PC-3 (cell line): ENCODE measurements at regions not wholly inside any gene's neighbourhood (a gene's known extent, or its start where the extent isn't known, plus 50 kb on each side); places are given as distances from the start of the nearest gene placed in this dataset.

ENCODE experiments used
- ATAC-seq: fragments of 200-7000 bp; cut with Tn5 transposase; 2 replicates; pipeline ENCODE4 v1.9.1; 2020; ENCODE audit warnings: mild to moderate bottlenecking, moderate library complexity
- BruUV-seq: library from RNA; stranded (reverse); fragments of 400-500 nt; replicated peaks from 2 replicates; lab custom pipeline; 2021; lab: Mats Ljungman, UMichigan
- CTCF ChIA-PET: fragments of 300-600 bp; sonication (Branson Sonifier 250); formaldehyde crosslinking; loops from one replicate; lab custom pipeline; 2022; ENCODE audit warnings: antibody characterized with exemption; lab: Charles Lee
- POLR2A ChIA-PET: fragments of 300-600 bp; sonication (Branson Sonifier 250); formaldehyde crosslinking; loops from one replicate; lab custom pipeline; 2022; ENCODE audit warnings: antibody characterized with exemption; ENCODE audit not compliant: unreplicated experiment; lab: Charles Lee
- DNase-seq: peaks from one replicate; pipeline ENCODE4 v3.0.0-alpha.2; 2015
- H2AFZ ChIP-seq: fragments of 300-600 bp; sonication (generic); 2 replicates; pipeline ENCODE4 v1.6.0; 2016; ENCODE audit warnings: antibody characterized with exemption, low read length
- H3F3A ChIP-seq: fragments of 300-600 bp; sonication (generic); one replicate; pipeline ENCODE4 v1.6.0; 2017; ENCODE audit warnings: antibody characterized with exemption, low read length, control low read depth, mild to moderate bottlenecking; ENCODE audit not compliant: unreplicated experiment
- H3K27ac ChIP-seq: fragments of 300-600 bp; sonication (generic); 2 replicates; pipeline ENCODE4 v1.5.1; 2016; ENCODE audit warnings: mild to moderate bottlenecking, low read length
- H3K27me3 ChIP-seq: fragments of 300-600 bp; sonication (generic); 2 replicates; pipeline ENCODE4 v1.6.1; 2016; ENCODE audit warnings: low read length, mixed read lengths
- H3K36me3 ChIP-seq: fragments of 300-600 bp; sonication (generic); 2 replicates; pipeline ENCODE4 v1.6.1; 2016; ENCODE audit warnings: low read depth, mixed run types, low read length, mixed read lengths
- H3K4me1 ChIP-seq: fragments of 300-600 bp; sonication (generic); 2 replicates; pipeline ENCODE4 v1.5.1; 2016; ENCODE audit warnings: low read length; ENCODE audit not compliant: insufficient read depth
- H3K4me2 ChIP-seq: fragments of 300-600 bp; sonication (generic); 2 replicates; pipeline ENCODE4 v1.6.0; 2016; ENCODE audit warnings: low read length
- H3K4me3 ChIP-seq: fragments of 300-600 bp; sonication (generic); 2 replicates; pipeline ENCODE4 v1.5.1; 2016; ENCODE audit warnings: mild to moderate bottlenecking, low read length, mixed read lengths
- H3K79me2 ChIP-seq: fragments of 300-600 bp; sonication (generic); 2 replicates; pipeline ENCODE4 v1.6.1; 2017; ENCODE audit warnings: low read length, mixed read lengths
- H3K9ac ChIP-seq: fragments of 300-600 bp; sonication (generic); 2 replicates; pipeline ENCODE4 v1.6.0; 2016; ENCODE audit warnings: mild to moderate bottlenecking, low read length
- H3K9me2 ChIP-seq: fragments of 300-600 bp; sonication (generic); replicated peaks from 2 replicates; pipeline ENCODE4 v1.6.1; 2016; ENCODE audit warnings: mixed run types, low read length, mixed read lengths
- H3K9me3 ChIP-seq: fragments of 300-600 bp; sonication (generic); 2 replicates; pipeline ENCODE4 v1.6.1; 2016; ENCODE audit warnings: low read length, mixed read lengths
- H4K20me1 ChIP-seq: fragments of 300-600 bp; sonication (generic); 2 replicates; pipeline ENCODE4 v1.6.1; 2016; ENCODE audit warnings: low read length, mixed read lengths
- EZH2 ChIP-seq: fragments of 300-600 bp; sonication (generic); IDR thresholded peaks from one replicate; pipeline ENCODE4 v1.6.1; 2017; ENCODE audit warnings: antibody characterized with exemption, mild to moderate bottlenecking, low read length; ENCODE audit not compliant: unreplicated experiment
- EZH2phosphoT487 ChIP-seq: fragments of 300-600 bp; sonication (generic); IDR thresholded peaks from 2 replicates; pipeline ENCODE4 v1.6.1; 2018; ENCODE audit warnings: mild to moderate bottlenecking, antibody characterized with exemption, low read length, borderline replicate concordance
- intact Hi-C: fragments of 100-400 bp; cut with micrococcal nuclease; formaldehyde crosslinking; loops from 2 replicates; pipeline ENCODE4 v1.9.0; 2023
- TF ChIP-seq, protein P1 (sequence below): fragments of 300-600 bp; sonication (generic); conservative IDR thresholded peaks from 2 replicates; pipeline ENCODE4 v1.5.1; 2017; ENCODE audit warnings: antibody characterized with exemption, low read depth, mild to moderate bottlenecking, low read length

DNA sequence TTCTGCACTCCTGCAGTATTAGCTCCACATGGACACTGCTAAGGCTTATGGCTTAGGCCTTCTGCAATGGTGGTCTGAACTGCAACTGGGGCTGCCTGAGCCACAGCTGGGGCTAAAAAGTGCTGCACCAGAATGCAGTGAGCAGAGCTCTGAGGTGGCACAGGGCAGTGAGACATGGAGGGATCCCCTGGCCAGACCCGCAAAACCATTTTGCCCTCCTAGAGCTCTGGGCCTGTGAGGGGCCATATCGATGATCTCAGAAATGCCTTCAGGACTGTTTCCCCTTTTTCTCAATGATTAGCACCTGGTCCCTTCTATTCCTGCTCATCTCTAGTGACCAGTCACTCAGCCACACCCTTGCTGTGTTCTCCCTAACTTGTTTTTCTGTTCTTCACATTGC lies 397.7 kb downstream of the UQCRFS1 start:
- Histone ChIP-seq H3K9me3 (no peaks in the 10 kb centered on the region), H3K4me1 (no peaks in the 10 kb centered on the region), H3K36me3 (no peaks in the 10 kb centered on the region), H2AFZ (no peak overlapping the region), H3K9ac (no peak overlapping the region), H3K9me2 (no peaks in the 10 kb centered on the region), H3K4me2 (no peak overlapping the region), H3K27ac (no peak overlapping the region), H3F3A (no peaks in the 10 kb centered on the region), H3K79me2 (no peaks in the 10 kb centered on the region), H3K4me3 (no peak overlapping the region), H3K27me3 (no peaks in the 10 kb centered on the region), H4K20me1 (no peaks in the 10 kb centered on the region)
- intact Hi-C loops: no loop called here
- BruUV-seq: no TSS peak
- TF ChIP-seq EZH2 (no peak), EZH2phosphoT487 (no peak)
- TF ChIP-seq, protein P1, sequence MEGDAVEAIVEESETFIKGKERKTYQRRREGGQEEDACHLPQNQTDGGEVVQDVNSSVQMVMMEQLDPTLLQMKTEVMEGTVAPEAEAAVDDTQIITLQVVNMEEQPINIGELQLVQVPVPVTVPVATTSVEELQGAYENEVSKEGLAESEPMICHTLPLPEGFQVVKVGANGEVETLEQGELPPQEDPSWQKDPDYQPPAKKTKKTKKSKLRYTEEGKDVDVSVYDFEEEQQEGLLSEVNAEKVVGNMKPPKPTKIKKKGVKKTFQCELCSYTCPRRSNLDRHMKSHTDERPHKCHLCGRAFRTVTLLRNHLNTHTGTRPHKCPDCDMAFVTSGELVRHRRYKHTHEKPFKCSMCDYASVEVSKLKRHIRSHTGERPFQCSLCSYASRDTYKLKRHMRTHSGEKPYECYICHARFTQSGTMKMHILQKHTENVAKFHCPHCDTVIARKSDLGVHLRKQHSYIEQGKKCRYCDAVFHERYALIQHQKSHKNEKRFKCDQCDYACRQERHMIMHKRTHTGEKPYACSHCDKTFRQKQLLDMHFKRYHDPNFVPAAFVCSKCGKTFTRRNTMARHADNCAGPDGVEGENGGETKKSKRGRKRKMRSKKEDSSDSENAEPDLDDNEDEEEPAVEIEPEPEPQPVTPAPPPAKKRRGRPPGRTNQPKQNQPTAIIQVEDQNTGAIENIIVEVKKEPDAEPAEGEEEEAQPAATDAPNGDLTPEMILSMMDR: no peak
- CTCF ChIA-PET: no interaction called here
- DNase-seq (no peak), ATAC-seq (no peak)
- POLR2A ChIA-PET: no interaction called here

DNA sequence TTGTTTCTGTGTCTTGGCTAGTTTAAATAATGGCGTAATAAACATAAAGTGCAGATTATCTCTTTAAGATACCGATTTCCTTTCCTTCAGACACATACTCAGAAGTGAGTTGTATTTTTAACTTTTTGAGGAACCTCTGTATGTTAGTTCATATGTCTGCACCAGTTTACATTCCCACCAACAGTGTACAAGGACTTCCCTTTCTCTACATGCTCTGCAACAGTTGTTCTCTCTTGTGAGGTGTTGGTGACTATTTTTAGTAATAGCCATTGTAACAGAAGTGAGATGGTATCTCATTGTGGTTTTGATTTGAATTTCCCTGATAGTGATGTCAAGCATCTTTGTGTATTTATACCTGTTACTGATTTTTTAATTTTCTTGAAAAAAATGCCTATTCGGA lies 418.6 kb downstream of the UQCRFS1 start:
- Histone ChIP-seq H3K79me2 (no peaks in the 10 kb centered on the region), H3K9me2 (no peaks in the 10 kb centered on the region), H3K4me3 (no peak overlapping the region), H3F3A (no peaks in the 10 kb centered on the region), H3K4me1 (no peaks in the 10 kb centered on the region), H3K36me3 (no peaks in the 10 kb centered on the region), H4K20me1 (no peaks in the 10 kb centered on the region), H3K4me2 (no peak overlapping the region), H3K9me3 (no peaks in the 10 kb centered on the region), H3K9ac (no peak overlapping the region), H3K27ac (no peak overlapping the region), H3K27me3 (no peaks in the 10 kb centered on the region), H2AFZ (no peak overlapping the region)
- TF ChIP-seq, protein P1: no peak
- TF ChIP-seq EZH2: no peak
- TF ChIP-seq EZH2phosphoT487: no peak
- intact Hi-C loops: no loop called here
- POLR2A ChIA-PET: no interaction called here
- ATAC-seq: no peak
- CTCF ChIA-PET: no interaction called here
- BruUV-seq: no TSS peak
- DNase-seq: no peak

DNA sequence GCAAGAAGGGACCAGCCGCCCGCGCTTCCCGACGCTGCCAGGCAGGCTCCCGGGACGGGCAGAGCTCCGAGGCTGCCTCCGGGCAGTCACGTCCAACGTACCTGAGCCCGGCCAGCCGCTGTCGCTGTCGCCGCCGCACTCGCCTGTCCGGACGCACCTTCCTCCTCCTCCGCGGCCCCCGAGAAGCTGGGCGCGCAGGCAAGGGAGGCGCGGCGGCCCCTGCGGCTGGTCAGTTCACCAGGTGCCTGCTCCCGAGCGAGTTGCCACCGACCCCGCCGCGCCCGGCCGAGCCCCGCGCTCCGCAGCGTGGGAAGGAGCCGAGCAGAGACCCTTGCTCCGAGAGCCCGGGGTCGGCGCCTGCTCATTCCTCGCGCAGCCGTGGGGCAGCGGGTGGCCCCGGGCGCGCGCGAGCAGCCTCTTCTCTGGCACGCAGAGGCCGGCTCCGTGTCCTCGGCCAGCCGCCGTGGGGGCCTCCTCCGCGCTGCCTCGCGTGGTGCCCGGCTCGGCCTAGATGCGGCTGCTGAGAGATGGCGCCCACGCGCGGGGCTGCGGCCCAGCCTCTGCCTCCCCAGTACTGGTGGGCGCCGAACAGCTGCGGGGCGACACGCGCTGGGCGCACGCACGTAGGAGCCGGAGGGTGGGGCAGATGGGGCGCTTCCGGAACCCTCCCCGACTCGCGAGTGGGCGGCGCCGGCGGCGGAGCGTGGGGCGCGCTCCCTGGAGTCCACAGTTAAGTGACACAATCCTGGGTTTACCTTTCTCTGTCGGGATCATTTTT lies 419.4 kb downstream of the UQCRFS1 start:
- ChIA-PET POLR2A (no interaction called here), CTCF (no interaction called here)
- H3K36me3 ChIP-seq: no peaks in the 10 kb centered on the region
- H3K27me3 ChIP-seq: no peaks in the 10 kb centered on the region
- H4K20me1 ChIP-seq: no peaks in the 10 kb centered on the region
- H3K27ac ChIP-seq: no peak overlapping the region
- TF ChIP-seq, protein P1: no peak
- no peak for TF ChIP-seq EZH2
- no peak for TF ChIP-seq EZH2phosphoT487
- H3K4me1 ChIP-seq: no peaks in the 10 kb centered on the region
- intact Hi-C loops: no loop called here
- DNase-seq: no peak
- H3K9ac ChIP-seq: no peak overlapping the region
- H3K79me2 ChIP-seq: no peaks in the 10 kb centered on the region
- ATAC-seq: no peak
- H3K9me2 ChIP-seq: no peaks in the 10 kb centered on the region
- BruUV-seq: no TSS peak
- H3K4me2 ChIP-seq: no peak overlapping the region
- H2AFZ ChIP-seq: no peak overlapping the region
- H3K9me3 ChIP-seq: no peaks in the 10 kb centered on the region
- no peak overlapping the region for H3K4me3 ChIP-seq
- no peaks in the 10 kb centered on the region for H3F3A ChIP-seq
